HEK293 (cell line): ENCODE measurements at regions not wholly inside any gene's neighbourhood (a gene's known extent, or its start where the extent isn't known, plus 50 kb on each side); places are given as distances from the start of the nearest gene placed in this dataset.
"Not testable (repeated sequence)": the region's sequence is repeated elsewhere in the genome, so short reads cannot be mapped to it uniquely, and the experiment has no call there.

Experiments used
- CTCF ChIP-seq: fragments of 450-650 bp; formaldehyde crosslinking; IDR thresholded peaks from 2 replicates; pipeline ENCODE4 v1.5.1; 2016; ENCODE audit warnings: missing biosample characterization, missing genetic modification characterization
- ZBTB44 ChIP-seq: fragments of 450-650 bp; IDR thresholded peaks from 2 replicates; pipeline ENCODE4 v1.5.1; 2018; ENCODE audit warnings: missing biosample characterization, mild to moderate bottlenecking, missing genetic modification characterization
- ZBTB8A ChIP-seq: fragments of 450-650 bp; formaldehyde crosslinking; IDR thresholded peaks from 2 replicates; pipeline ENCODE4 v1.5.1; 2016; ENCODE audit warnings: missing biosample characterization, missing genetic modification characterization
- ZNF350 ChIP-seq: fragments of 450-650 bp; formaldehyde crosslinking; IDR thresholded peaks from 2 replicates; pipeline ENCODE4 v1.5.0; 2017; ENCODE audit warnings: missing biosample characterization, mild to moderate bottlenecking, missing genetic modification characterization

GRCh38 chr2:111278133-111278532 is 157.4 kb downstream of the BCL2L11 start:
- not testable (repeated sequence) for TF ChIP-seq ZBTB44 (tag by site-specific recombination); CTCF (tag by site-specific recombination); ZBTB8A; ZNF350 (tag by site-specific recombination)
